Epithelial cell of esophagus (primary cell): ENCODE measurements at regions not wholly inside any gene's neighbourhood (a gene's known extent, or its start where the extent isn't known, plus 50 kb on each side); places are given as distances from the start of the nearest gene placed in this dataset.
"Not testable (repeated sequence)": the region's sequence is repeated elsewhere in the genome, so short reads cannot be mapped to it uniquely, and the experiment has no call there.

ENCODE experiments used
- DNase-seq: peaks from one replicate; pipeline ENCODE4 v3.0.0; 2010; ENCODE audit warnings: low read depth
- H3K4me3 ChIP-seq: 2 replicates; pipeline ENCODE4 v1.5.1; 2011; ENCODE audit warnings: mild to moderate bottlenecking, low read length, control low read depth
- CTCF ChIP-seq: IDR thresholded peaks from 2 replicates; pipeline ENCODE4 v1.5.1; 2011; ENCODE audit warnings: low read depth, mild to moderate bottlenecking, low read length, control low read depth, inconsistent platforms; ENCODE audit not compliant: insufficient read depth; ENCODE audit errors: missing control alignments

- DNase-seq, result no peak
- H3K4me3 ChIP-seq, result no peak overlapping the region
- TF ChIP-seq CTCF, result no peak
Observed at GRCh38 chr3:88742106-88742505, 365.3 kb upstream of the EPHA3 start.

GRCh38 chr3:88742674-88743507 lies 364.5 kb upstream of the EPHA3 start:
- DNase-seq, result peak; percentile 3
- no peak for TF ChIP-seq CTCF
- no peak overlapping the region for H3K4me3 ChIP-seq

GRCh38 chr3:88744896-88745295 lies 362.5 kb upstream of the EPHA3 start:
- H3K4me3 ChIP-seq, result no peak overlapping the region
- TF ChIP-seq CTCF, result no peak
- DNase-seq, result no peak

GRCh38 chr3:88747145-88747544 lies 360.3 kb upstream of the EPHA3 start:
- not testable (repeated sequence) for DNase-seq, H3K4me3 ChIP-seq

- TF ChIP-seq CTCF, result no peak
- no peak overlapping the region for H3K4me3 ChIP-seq
- DNase-seq, result no peak
Observed at GRCh38 chr3:88758676-88759075, 348.7 kb upstream of the EPHA3 start.

- no peak overlapping the region for H3K4me3 ChIP-seq
- peak; percentile 13 for DNase-seq
- TF ChIP-seq CTCF, result no peak
Observed at GRCh38 chr3:88767746-88768145, 339.7 kb upstream of the EPHA3 start.

- DNase-seq, result peak; percentile 77
- TF ChIP-seq CTCF, result no peak
Observed at GRCh38 chr3:88773766-88774165, 333.7 kb upstream of the EPHA3 start.

More at GRCh38 chr3:88773766-88774165, 333.7 kb upstream of the EPHA3 start:
- H3K4me3 ChIP-seq, result no peak overlapping the region
